Kidney capillary endothelial cell (primary cell): ENCODE measurements at regions not wholly inside any gene's neighbourhood (a gene's known extent, or its start where the extent isn't known, plus 50 kb on each side); places are given as distances from the start of the nearest gene placed in this dataset.
A peak's percentile ranks its signal among the peaks of the same experiment; 100 is the strongest.
"Not testable (repeated sequence)": the region's sequence is repeated elsewhere in the genome, so short reads cannot be mapped to it uniquely, and the experiment has no call there.

ENCODE experiments used
- DNase-seq: peaks from one replicate; pipeline ENCODE4 v3.0.0-alpha.2; 2018; ENCODE audit warnings: low spot score

GRCh38 chr10:33473688-33474087 is 139.2 kb upstream of the NRP1 start:
- no peak for DNase-seq

GRCh38 chr10:33468006-33468405 is 133.5 kb upstream of the NRP1 start:
- DNase-seq, result not testable (repeated sequence)

- DNase-seq, result no peak
Observed at GRCh38 chr10:33465747-33466146, 131.3 kb upstream of the NRP1 start.

- DNase-seq, result no peak
Observed at GRCh38 chr10:33463011-33463410, 128.5 kb upstream of the NRP1 start.

- DNase-seq, result no peak
Observed at GRCh38 chr10:33461295-33461640, 126.8 kb upstream of the NRP1 start.

GRCh38 chr10:33460505-33461294 is 126.2 kb upstream of the NRP1 start:
- no peak for DNase-seq

- no peak for DNase-seq
Observed at GRCh38 chr10:33459602-33460001, 125.1 kb upstream of the NRP1 start.

GRCh38 chr10:33455029-33455428 is 120.6 kb upstream of the NRP1 start:
- DNase-seq, result no peak

GRCh38 chr10:33454554-33454953 is 120.1 kb upstream of the NRP1 start:
- no peak for DNase-seq

GRCh38 chr10:33453081-33454025 is 118.9 kb upstream of the NRP1 start:
- no peak for DNase-seq

GRCh38 chr10:33448421-33449140 is 114.1 kb upstream of the NRP1 start:
- no peak for DNase-seq

- DNase-seq, result no peak
Observed at GRCh38 chr10:33441561-33441960, 107.1 kb upstream of the NRP1 start.

GRCh38 chr10:33434933-33435332 is 100.5 kb upstream of the NRP1 start:
- no peak for DNase-seq

GRCh38 chr10:33428682-33429081 is 94.2 kb upstream of the NRP1 start:
- no peak for DNase-seq

- DNase-seq, result no peak
Observed at GRCh38 chr10:33423154-33423529, 88.7 kb upstream of the NRP1 start.

- no peak for DNase-seq
Observed at GRCh38 chr10:33422471-33423153, 88.1 kb upstream of the NRP1 start.

- peak; percentile 15 for DNase-seq
Observed at GRCh38 chr10:33421789-33422462, 87.5 kb upstream of the NRP1 start.

GRCh38 chr10:33419311-33419710 is 84.8 kb upstream of the NRP1 start:
- DNase-seq, result peak; percentile 4

- no peak for DNase-seq
Observed at GRCh38 chr10:33418301-33418700, 83.8 kb upstream of the NRP1 start.

GRCh38 chr10:33416691-33417090 is 82.2 kb upstream of the NRP1 start:
- no peak for DNase-seq

GRCh38 chr10:33416209-33416608 is 81.7 kb upstream of the NRP1 start:
- DNase-seq, result no peak
